ENCODE measurements at regions not wholly inside any gene's neighbourhood (a gene's known extent, or its start where the extent isn't known, plus 50 kb on each side); places are given as distances from the start of the nearest gene placed in this dataset.

DNA sequence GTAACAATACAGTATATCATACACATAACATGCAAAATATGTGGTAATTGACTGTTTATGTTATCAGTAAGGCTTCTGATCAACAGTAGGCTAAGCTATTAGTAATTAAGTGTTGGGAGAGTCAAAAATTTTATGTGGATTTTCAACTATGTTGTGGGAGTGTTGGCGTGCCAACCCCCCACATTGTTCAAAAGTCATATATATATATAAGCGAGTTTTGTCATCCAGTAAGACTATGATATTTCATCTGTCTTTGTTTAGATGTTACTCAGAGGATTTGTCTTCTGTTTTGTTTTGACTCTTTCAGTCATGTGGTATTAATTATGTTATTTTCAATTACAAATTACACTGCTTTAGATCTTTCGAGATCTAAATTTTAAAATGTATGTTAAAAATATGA lies 51.0 kb upstream of the RAP2B start:
- in situ Hi-C loops (cut with MboI; ENCODE audit: low sequenced_read_pairs): no loop called here
